GM18508 (cell line): ENCODE measurements at regions not wholly inside any gene's neighbourhood (a gene's known extent, or its start where the extent isn't known, plus 50 kb on each side); places are given as distances from the start of the nearest gene placed in this dataset.

Experiments used
- ATAC-seq: cut with Tn5 transposase; IDR thresholded peaks from one replicate; pipeline ENCODE4 v1.9.1; 2021; ENCODE audit warnings: moderate number of reproducible peaks; ENCODE audit not compliant: insufficient read depth, unreplicated experiment

GRCh38 chr12:13275241-13276085 lies 78.9 kb downstream of the EMP1 start:
- no peak for ATAC-seq

- ATAC-seq, result no peak
These were observed 77.3 kb downstream of the EMP1 start for GRCh38 chr12:13273850-13274249.

GRCh38 chr12:13273097-13273496 lies 76.6 kb downstream of the EMP1 start:
- ATAC-seq, result no peak

GRCh38 chr12:13270817-13271216 lies 74.3 kb downstream of the EMP1 start:
- no peak for ATAC-seq
